ENCODE measurements at regions not wholly inside any gene's neighbourhood (a gene's known extent, or its start where the extent isn't known, plus 50 kb on each side); places are given as distances from the start of the nearest gene placed in this dataset.

GRCh38 chr3:72569754-72570440, 278.3 kb downstream of the SHQ1 start:
- DNase-seq: no peak
- H3K9me3 ChIP-seq (ENCODE audit: control insufficient read depth in 4 of 4, insufficient read depth in 3 of 4, low read length in 3 of 4): peaks cover 0 to 8% (median 0%) of the 10 kb centered on the region in 4 donors
- H3K27ac ChIP-seq (ENCODE audit: low read depth in 1 of 2, low read length in 1 of 2): no peak overlapping the region
- H3K4me3 ChIP-seq: no peak overlapping the region
- H3K9ac ChIP-seq (ENCODE audit: insufficient read depth in 1 of 2, low read length in 2 of 2): no peak overlapping the region
- peaks cover 0 to 3% (median 0%) of the 10 kb centered on the region in 5 donors for H3K4me1 ChIP-seq (ENCODE audit: control insufficient read depth in 5 of 5, insufficient read depth in 5 of 5, low read length in 5 of 5)
- no peak for ATAC-seq (ENCODE audit: insufficient read depth, low FRiP score)
- H3K36me3 ChIP-seq (ENCODE audit: control insufficient read depth in 4 of 4, insufficient read depth in 4 of 4, low read length in 4 of 4): no peaks in the 10 kb centered on the region
- TF ChIP-seq CTCF (IDR thresholded peaks at IDR 0.05; ENCODE audit: control extremely low read depth, extremely low read depth): no peak
- 96% methylated on average over 10 of the region's 10 CpGs for WGBS, 2 donors
- H3K27me3 ChIP-seq (ENCODE audit: control insufficient read depth in 3 of 3, insufficient read depth in 3 of 3, low read length in 2 of 3): no peaks in the 10 kb centered on the region

- Histone ChIP-seq H3K4me1 (ENCODE audit: control insufficient read depth in 5 of 5, insufficient read depth in 5 of 5, low read length in 5 of 5) (peaks cover 0 to 3% (median 0%) of the 10 kb centered on the region in 5 donors), H3K9ac (ENCODE audit: insufficient read depth in 1 of 2, low read length in 2 of 2) (no peak overlapping the region), H3K27me3 (ENCODE audit: control insufficient read depth in 3 of 3, insufficient read depth in 3 of 3, low read length in 2 of 3) (no peaks in the 10 kb centered on the region), H3K4me3 (no peak overlapping the region), H3K36me3 (ENCODE audit: control insufficient read depth in 4 of 4, insufficient read depth in 4 of 4, low read length in 4 of 4) (no peaks in the 10 kb centered on the region), H3K9me3 (ENCODE audit: control insufficient read depth in 4 of 4, insufficient read depth in 3 of 4, low read length in 3 of 4) (peaks cover 0 to 8% (median 0%) of the 10 kb centered on the region in 4 donors), H3K27ac (ENCODE audit: low read depth in 1 of 2, low read length in 1 of 2) (no peak overlapping the region)
- DNase-seq (no peak), ATAC-seq (ENCODE audit: insufficient read depth, low FRiP score) (no peak)
- 90 to 91% methylated on average over 11 of the region's 11 CpGs for WGBS, 2 donors
- no peak for TF ChIP-seq CTCF (IDR thresholded peaks at IDR 0.05; ENCODE audit: control extremely low read depth, extremely low read depth)
Observed at GRCh38 chr3:72568083-72568482, 280.2 kb downstream of the SHQ1 start.

GRCh38 chr3:72567474-72567873, 280.8 kb downstream of the SHQ1 start:
- no peak for ATAC-seq (ENCODE audit: insufficient read depth, low FRiP score)

More at GRCh38 chr3:72567474-72567873, 280.8 kb downstream of the SHQ1 start:
- Histone ChIP-seq H3K9me3 (ENCODE audit: control insufficient read depth in 4 of 4, insufficient read depth in 3 of 4, low read length in 3 of 4) (peaks cover 0 to 8% (median 0%) of the 10 kb centered on the region in 4 donors), H3K9ac (ENCODE audit: insufficient read depth in 1 of 2, low read length in 2 of 2) (no peak overlapping the region), H3K36me3 (ENCODE audit: control insufficient read depth in 4 of 4, insufficient read depth in 4 of 4, low read length in 4 of 4) (no peaks in the 10 kb centered on the region), H3K27ac (ENCODE audit: low read depth in 1 of 2, low read length in 1 of 2) (no peak overlapping the region), H3K4me3 (no peak overlapping the region), H3K27me3 (ENCODE audit: control insufficient read depth in 3 of 3, insufficient read depth in 3 of 3, low read length in 2 of 3) (no peaks in the 10 kb centered on the region), H3K4me1 (ENCODE audit: control insufficient read depth in 5 of 5, insufficient read depth in 5 of 5, low read length in 5 of 5) (peaks cover 0 to 3% (median 0%) of the 10 kb centered on the region in 5 donors)
- TF ChIP-seq CTCF (IDR thresholded peaks at IDR 0.05; ENCODE audit: control extremely low read depth, extremely low read depth): no peak
- 77 to 86% methylated on average over 4 of the region's 4 CpGs for whole genome bisulfite sequencing, 2 donors
- DNase-seq: no peak
